HEK293T (cell line): ENCODE measurements at regions not wholly inside any gene's neighbourhood (a gene's known extent, or its start where the extent isn't known, plus 50 kb on each side); places are given as distances from the start of the nearest gene placed in this dataset.

ENCODE experiments used
- BHLHE40 ChIP-seq: fragments of 450-650 bp; IDR thresholded peaks from 2 replicates; pipeline ENCODE4 v1.6.1; 2016; ENCODE audit warnings: mild to moderate bottlenecking, moderate library complexity, borderline replicate concordance
- FOXK2 ChIP-seq: fragments of 450-650 bp; IDR thresholded peaks from 2 replicates; pipeline ENCODE4 v1.6.1; 2016; ENCODE audit warnings: mild to moderate bottlenecking
- FOXM1 ChIP-seq: fragments of 450-650 bp; IDR thresholded peaks from 2 replicates; pipeline ENCODE4 v1.6.1; 2017; ENCODE audit warnings: mild to moderate bottlenecking, borderline replicate concordance
- HDGF ChIP-seq: fragments of 450-650 bp; IDR thresholded peaks from 2 replicates; pipeline ENCODE4 v1.6.1; 2017; ENCODE audit warnings: antibody characterized with exemption, borderline replicate concordance
- NFRKB ChIP-seq: fragments of 450-650 bp; IDR thresholded peaks from 2 replicates; pipeline ENCODE4 v1.6.1; 2016; ENCODE audit warnings: mild to moderate bottlenecking, moderate library complexity
- TARDBP ChIP-seq: fragments of 450-650 bp; IDR thresholded peaks from 2 replicates; pipeline ENCODE4 v1.6.1; 2016
- ZNF384 ChIP-seq: fragments of 450-650 bp; IDR thresholded peaks from 2 replicates; pipeline ENCODE4 v1.6.1; 2016

DNA sequence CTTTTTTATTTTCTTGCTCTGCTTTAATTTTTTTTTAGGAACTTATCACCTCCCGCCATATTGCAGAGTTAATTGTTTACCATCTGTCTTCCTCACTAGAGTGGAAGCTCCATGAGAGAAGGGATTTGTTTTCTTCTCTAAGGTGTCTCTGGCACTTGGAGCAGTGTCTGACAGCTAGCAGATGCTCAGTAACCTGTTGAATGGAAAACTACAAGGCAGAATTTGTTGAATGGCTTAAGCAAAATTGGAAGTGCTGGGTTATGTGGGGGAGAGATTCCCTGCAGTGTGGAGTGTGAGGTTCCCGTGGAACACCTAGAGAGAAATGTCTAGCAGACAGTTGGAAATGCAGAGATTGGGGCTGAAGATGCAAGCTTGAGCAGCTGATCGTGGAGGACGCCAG, 59.5 kb upstream of the PARP1 start:
- TF ChIP-seq TARDBP (no peak), FOXK2 (no peak), HDGF (no peak), FOXM1 (no peak), ZNF384 (no peak), NFRKB (no peak), BHLHE40 (0 out of 2 replicates have a peak, but pooled peaks have one; percentile 27)
